Gastroesophageal sphincter (tissue), 4 donors: ENCODE measurements at regions not wholly inside any gene's neighbourhood (a gene's known extent, or its start where the extent isn't known, plus 50 kb on each side); places are given as distances from the start of the nearest gene placed in this dataset.

Source experiments
- ATAC-seq: fragments of 150-250 bp; one replicate; pipeline ENCODE4 v1.9.1; 2016; ENCODE audit warnings: mild to moderate bottlenecking, moderate library complexity
- H3K27ac ChIP-seq, 4 donors: fragments of 200-600 bp; sonication (generic) in 3 of 4; 1 replicate in 3 of 4; 2 replicates in 1 of 4; pipeline ENCODE4 v1.5.1; 2016 to 2019
- H3K27me3 ChIP-seq: fragments of 200-600 bp; sonication (generic); one replicate; pipeline ENCODE4 v1.5.1; 2019
- H3K36me3 ChIP-seq, 2 donors: fragments of 200-600 bp; sonication (generic); one replicate each; pipeline ENCODE4 v1.5.1; 2019; ENCODE audit warnings: control low read depth in 1 of 2
- H3K4me1 ChIP-seq, 3 donors: fragments of 200-600 bp; sonication (generic); 1 replicate in 2 of 3; 2 replicates in 1 of 3; pipeline ENCODE4 v1.5.1; 2016 to 2019; ENCODE audit warnings: control low read depth in 2 of 3
- H3K4me3 ChIP-seq, 2 donors: fragments of 200-600 bp; sonication (generic); one replicate each; pipeline ENCODE4 v1.5.1; 2019; ENCODE audit warnings: mild to moderate bottlenecking in 1 of 2, moderate library complexity in 1 of 2
- H3K9me3 ChIP-seq, 3 donors: fragments of 200-600 bp; sonication (generic); one replicate each; pipeline ENCODE4 v1.5.1; 2017 to 2019; ENCODE audit warnings: control low read depth in 2 of 3
- CTCF ChIP-seq, 4 experiments: fragments of 200-600 bp in 2 of 4; fragments of 450-650 bp in 2 of 4; sonication (generic) in 1 of 4; IDR thresholded peaks; one replicate each; pipeline ENCODE4 v1.5.1; 2017 to 2019; ENCODE audit warnings: antibody characterized with exemption in 4 of 4, mild to moderate bottlenecking in 2 of 4, moderate library complexity in 2 of 4
- EP300 ChIP-seq: sonication (generic); formaldehyde crosslinking; IDR thresholded peaks from one replicate; pipeline ENCODE4 v1.6.1; 2017; ENCODE audit warnings: antibody characterized with exemption, mild to moderate bottlenecking
- POLR2A ChIP-seq, 2 donors: fragments of 450-650 bp; IDR thresholded peaks; one replicate each; pipeline ENCODE4 v1.6.1; 2017; ENCODE audit warnings: antibody characterized with exemption in 2 of 2, mild to moderate bottlenecking in 2 of 2, moderate library complexity in 1 of 2
- POLR2AphosphoS5 ChIP-seq: sonication (generic); formaldehyde crosslinking; IDR thresholded peaks from one replicate; pipeline ENCODE4 v1.6.1; 2017; ENCODE audit warnings: antibody characterized with exemption
- WGBS, 2 donors: methylation state at CpG; one replicate each; pipeline ENCODE4 v1.1.5; 2018; ENCODE audit warnings: low coverage in 1 of 2; 5-methylcytosine and 5-hydroxymethylcytosine counted together

GRCh38 chr1:171427852-171428471, 57.4 kb upstream of the PRRC2C start:
- Histone ChIP-seq H3K27me3 (no peaks in the 10 kb centered on the region), H3K36me3 (no peaks in the 10 kb centered on the region), H3K9me3 (peaks cover 0 to 7% (median 0%) of the 10 kb centered on the region in 3 donors), H3K4me1 (no peaks in the 10 kb centered on the region), H3K27ac (no peak overlapping the region), H3K4me3 (no peak overlapping the region)
- WGBS, 2 donors, result 59 to 71% methylated on average over 4 of the region's 4 CpGs
- no peak for ATAC-seq
- TF ChIP-seq EP300, result no peak
- no peak for TF ChIP-seq POLR2AphosphoS5
- no peak for TF ChIP-seq POLR2A (IDR thresholded peaks at IDR 0.05)
- TF ChIP-seq CTCF (IDR thresholded peaks at IDR 0.05), result no peak

GRCh38 chr1:171429137-171429536, 56.2 kb upstream of the PRRC2C start:
- no peak for ATAC-seq
- WGBS, 2 donors, result 79 to 95% methylated on average over 5 to 6 of the region's 6 CpGs
- H3K27ac ChIP-seq, result no peak overlapping the region
- no peaks in the 10 kb centered on the region for H3K36me3 ChIP-seq
- H3K27me3 ChIP-seq, result no peaks in the 10 kb centered on the region
- no peaks in the 10 kb centered on the region for H3K4me1 ChIP-seq
- TF ChIP-seq POLR2A (IDR thresholded peaks at IDR 0.05) (no peak), CTCF (IDR thresholded peaks at IDR 0.05) (no peak), POLR2AphosphoS5 (no peak), EP300 (no peak)
- H3K4me3 ChIP-seq, result no peak overlapping the region
- H3K9me3 ChIP-seq, result peaks cover 0 to 7% (median 0%) of the 10 kb centered on the region in 3 donors

GRCh38 chr1:171431994-171432393, 53.3 kb upstream of the PRRC2C start:
- no peak for ATAC-seq
- no peak overlapping the region for H3K4me3 ChIP-seq
- no peaks in the 10 kb centered on the region for H3K27me3 ChIP-seq
- peaks cover 0 to 7% (median 0%) of the 10 kb centered on the region in 3 donors for H3K9me3 ChIP-seq
- WGBS, 2 donors, result 73 to 82% methylated on average over 1 of the region's 2 CpGs
- TF ChIP-seq EP300, result no peak
- H3K27ac ChIP-seq, result no peak overlapping the region
- no peaks in the 10 kb centered on the region for H3K36me3 ChIP-seq
- H3K4me1 ChIP-seq, result peaks cover 0 to 6% (median 0%) of the 10 kb centered on the region in 3 donors

GRCh38 chr1:171432473-171432872, 52.9 kb upstream of the PRRC2C start:
- peaks cover 0 to 6% (median 0%) of the 10 kb centered on the region in 3 donors for H3K4me1 ChIP-seq
- no peak overlapping the region for H3K4me3 ChIP-seq
- H3K27me3 ChIP-seq, result no peaks in the 10 kb centered on the region
- peaks cover 0 to 7% (median 0%) of the 10 kb centered on the region in 3 donors for H3K9me3 ChIP-seq
- ATAC-seq, result no peak
- H3K36me3 ChIP-seq, result no peaks in the 10 kb centered on the region
- TF ChIP-seq POLR2A (IDR thresholded peaks at IDR 0.05) (no peak), POLR2AphosphoS5 (no peak), EP300 (no peak), CTCF (IDR thresholded peaks at IDR 0.05) (no peak)
- H3K27ac ChIP-seq, result no peak overlapping the region
- 100% methylated on average over 1 of the region's 1 CpG; no CpG with 5 or more reads in 1 of the 2 donors for WGBS, 2 donors

- WGBS, 2 donors, result 56 to 88% methylated on average over 2 of the region's 2 CpGs
Measured at GRCh38 chr1:171433451-171433850, 51.9 kb upstream of the PRRC2C start.

More at GRCh38 chr1:171433451-171433850, 51.9 kb upstream of the PRRC2C start:
- Histone ChIP-seq H3K4me3 (no peak overlapping the region), H3K27ac (no peak overlapping the region), H3K9me3 (peaks cover 0 to 7% (median 0%) of the 10 kb centered on the region in 3 donors), H3K27me3 (no peaks in the 10 kb centered on the region), H3K36me3 (no peaks in the 10 kb centered on the region), H3K4me1 (peaks cover 0 to 6% (median 0%) of the 10 kb centered on the region in 3 donors)
- no peak for ATAC-seq
- TF ChIP-seq EP300 (no peak), POLR2A (IDR thresholded peaks at IDR 0.05) (no peak), POLR2AphosphoS5 (no peak)
